Liver (tissue), 8 donors: ENCODE measurements at regions not wholly inside any gene's neighbourhood (a gene's known extent, or its start where the extent isn't known, plus 50 kb on each side); places are given as distances from the start of the nearest gene placed in this dataset.

Experiments
- DNase-seq: peaks from one replicate; pipeline ENCODE4 v3.0.0-alpha.2; 2017; ENCODE audit warnings: low spot score
- H3K27ac ChIP-seq, 2 donors: one replicate each; pipeline ENCODE4 v1.7.0; 2013; ENCODE audit warnings: inconsistent platforms in 2 of 2, low read length in 2 of 2, control low read depth in 1 of 2, low read depth in 1 of 2, mild to moderate bottlenecking in 1 of 2
- H3K27me3 ChIP-seq, 4 donors: one replicate each; pipeline versions ENCODE4 v1.6.1 to v1.7.0; 2013; ENCODE audit warnings: low read length in 3 of 4, inconsistent platforms in 1 of 4, mild to moderate bottlenecking in 1 of 4, moderate library complexity in 1 of 4; ENCODE audit not compliant: control insufficient read depth in 4 of 4, insufficient read depth in 4 of 4
- H3K36me3 ChIP-seq, 4 donors: one replicate each; pipeline versions ENCODE4 v1.6.1 to v1.7.0; 2013; ENCODE audit warnings: low read length in 3 of 4, mild to moderate bottlenecking in 3 of 4, low read depth in 1 of 4, moderate library complexity in 1 of 4; ENCODE audit not compliant: control insufficient read depth in 4 of 4, insufficient read depth in 3 of 4
- H3K4me1 ChIP-seq, 4 donors: one replicate each; pipeline versions ENCODE4 v1.6.1 to v1.7.0; 2013; ENCODE audit warnings: low read length in 3 of 4, mild to moderate bottlenecking in 3 of 4, moderate library complexity in 1 of 4; ENCODE audit not compliant: control insufficient read depth in 4 of 4, insufficient read depth in 4 of 4
- H3K4me3 ChIP-seq, 3 donors: one replicate each; pipeline versions ENCODE4 v1.6.1 to v1.7.0; 2013; ENCODE audit warnings: low read length in 3 of 3, control low read depth in 1 of 3, low read depth in 1 of 3, mild to moderate bottlenecking in 1 of 3
- H3K9ac ChIP-seq, 2 donors: one replicate each; pipeline ENCODE4 v1.7.0; 2013; ENCODE audit warnings: low read length in 2 of 2, mild to moderate bottlenecking in 2 of 2, moderate library complexity in 2 of 2, control low read depth in 1 of 2, low read depth in 1 of 2
- H3K9me3 ChIP-seq, 4 donors: one replicate each; pipeline versions ENCODE4 v1.6.1 to v1.7.0; 2013; ENCODE audit warnings: low read length in 3 of 4; ENCODE audit not compliant: control insufficient read depth in 4 of 4
- ATF3 ChIP-seq: IDR thresholded peaks from 2 replicates; pipeline ENCODE4 v1.6.1; 2016; ENCODE audit warnings: antibody characterized with exemption
- CTCF ChIP-seq: fragments of 150-350 bp; IDR thresholded peaks from 2 replicates; pipeline ENCODE4 v1.5.1; 2017; ENCODE audit warnings: improper control_type of control experiment, low read depth, low read length; ENCODE audit not compliant: missing input control
- EGR1 ChIP-seq, 2 donors: IDR thresholded peaks; 2 replicates each; pipeline ENCODE4 v1.6.1; 2016 to 2018; ENCODE audit warnings: antibody characterized with exemption in 2 of 2, low read depth in 2 of 2
- GABPA ChIP-seq, 2 donors: IDR thresholded peaks in 1 of 2; conservative IDR thresholded peaks in 1 of 2; 2 replicates each; pipeline ENCODE4 v1.6.1; 2016; ENCODE audit warnings: antibody characterized with exemption in 2 of 2, mild to moderate bottlenecking in 1 of 2, moderate library complexity in 1 of 2
- HNF4G ChIP-seq: IDR thresholded peaks from 2 replicates; pipeline ENCODE4 v1.6.1; 2016; ENCODE audit warnings: antibody characterized with exemption
- JUND ChIP-seq, 2 donors: IDR thresholded peaks; 2 replicates each; pipeline ENCODE4 v1.6.1; 2016; ENCODE audit warnings: antibody characterized with exemption in 2 of 2
- RAD21 ChIP-seq, 2 donors: IDR thresholded peaks; 2 replicates each; pipeline ENCODE4 v1.6.1; 2016; ENCODE audit warnings: antibody characterized with exemption in 2 of 2, mild to moderate bottlenecking in 2 of 2
- RXRA ChIP-seq, 2 donors: IDR thresholded peaks; 2 replicates each; pipeline ENCODE4 v1.6.1; 2017 to 2018; ENCODE audit warnings: antibody characterized with exemption in 2 of 2, mild to moderate bottlenecking in 1 of 2
- SP1 ChIP-seq: IDR thresholded peaks from 2 replicates; pipeline ENCODE4 v1.6.1; 2018; ENCODE audit warnings: antibody characterized with exemption, mild to moderate bottlenecking
- TAF1 ChIP-seq: conservative IDR thresholded peaks from 2 replicates; pipeline ENCODE4 v1.6.1; 2016; ENCODE audit warnings: antibody characterized with exemption, mild to moderate bottlenecking
- WGBS: extraction: QIAGEN DNeasy Blood & Tissue Kit; methylation state at CpG from one replicate; pipeline ENCODE4 v1.1.7; 2013; 5-methylcytosine and 5-hydroxymethylcytosine counted together
- donor health status: healthy.
- donor health status: healthy.
- donor health status: healthy.
- donor health status: healthy.
- donor health status: healthy.

GRCh38 chr5:8058616-8059190 is 189.8 kb downstream of the MTRR start:
- WGBS = 84% methylated on average over 16 of the region's 16 CpGs
- no peaks in the 10 kb centered on the region for H3K4me1 ChIP-seq
- DNase-seq = no peak

GRCh38 chr5:8059337-8059736 is 190.4 kb downstream of the MTRR start:
- Histone ChIP-seq H3K9me3 (peaks cover 0 to 4% (median 0%) of the 10 kb centered on the region in 4 donors), H3K27me3 (no peaks in the 10 kb centered on the region), H3K4me3 (no peak overlapping the region), H3K36me3 (no peaks in the 10 kb centered on the region), H3K27ac (no peak overlapping the region), H3K9ac (no peak overlapping the region), H3K4me1 (no peaks in the 10 kb centered on the region)
- no peak for DNase-seq
- TF ChIP-seq CTCF = no peak
- TF ChIP-seq RXRA (IDR thresholded peaks at IDR 0.05) = no peak
- no peak for TF ChIP-seq TAF1
- WGBS = 82% methylated on average over 4 of the region's 4 CpGs

More at GRCh38 chr5:8058616-8059190, 189.8 kb downstream of the MTRR start:
- no peak overlapping the region for H3K27ac ChIP-seq
- no peaks in the 10 kb centered on the region for H3K27me3 ChIP-seq
- H3K36me3 ChIP-seq = no peaks in the 10 kb centered on the region
- H3K9ac ChIP-seq = no peak overlapping the region
- TF ChIP-seq RAD21 (IDR thresholded peaks at IDR 0.05) = no peak
- no peak for TF ChIP-seq TAF1
- no peak for TF ChIP-seq HNF4G
- TF ChIP-seq EGR1 (IDR thresholded peaks at IDR 0.05; ENCODE audit: low read depth in 2 of 2) = no peak
- H3K9me3 ChIP-seq = peaks cover 0 to 4% (median 0%) of the 10 kb centered on the region in 4 donors
- no peak overlapping the region for H3K4me3 ChIP-seq

GRCh38 chr5:8060235-8060952 is 191.4 kb downstream of the MTRR start:
- no peak for DNase-seq
- Histone ChIP-seq H3K9ac (no peak overlapping the region), H3K27ac (no peak overlapping the region), H3K9me3 (peaks cover 0 to 4% (median 0%) of the 10 kb centered on the region in 4 donors), H3K4me3 (no peak overlapping the region), H3K36me3 (no peaks in the 10 kb centered on the region), H3K4me1 (no peaks in the 10 kb centered on the region), H3K27me3 (no peaks in the 10 kb centered on the region)
- 65% methylated on average over 11 of the region's 11 CpGs for WGBS
- no peak for TF ChIP-seq RAD21 (IDR thresholded peaks at IDR 0.05)
- no peak for TF ChIP-seq JUND (IDR thresholded peaks at IDR 0.05)
- TF ChIP-seq ATF3 = no peak
- no peak for TF ChIP-seq RXRA (IDR thresholded peaks at IDR 0.05)
- no peak for TF ChIP-seq SP1
- no peak for TF ChIP-seq GABPA (IDR thresholded peaks at IDR 0.05 in 1 of 2, conservative IDR thresholded peaks at IDR 0.05 in 1 of 2)
- TF ChIP-seq EGR1 (IDR thresholded peaks at IDR 0.05; ENCODE audit: low read depth in 2 of 2) = no peak
